ENCODE measurements at regions not wholly inside any gene's neighbourhood (a gene's known extent, or its start where the extent isn't known, plus 50 kb on each side); places are given as distances from the start of the nearest gene placed in this dataset.

- Mint-ChIP-seq H3K9me3 (no peaks in the 10 kb centered on the region), H3K4me3 (no peak overlapping the region), H3K4me1 (no peaks in the 10 kb centered on the region), H3K27ac (no peak overlapping the region), H3K27me3 (no peaks in the 10 kb centered on the region)
- no peak for DNase-seq
- no peak for ATAC-seq
These were observed 98.7 kb downstream of the C16orf95 start for GRCh38 chr16:87218281-87219055.

DNA sequence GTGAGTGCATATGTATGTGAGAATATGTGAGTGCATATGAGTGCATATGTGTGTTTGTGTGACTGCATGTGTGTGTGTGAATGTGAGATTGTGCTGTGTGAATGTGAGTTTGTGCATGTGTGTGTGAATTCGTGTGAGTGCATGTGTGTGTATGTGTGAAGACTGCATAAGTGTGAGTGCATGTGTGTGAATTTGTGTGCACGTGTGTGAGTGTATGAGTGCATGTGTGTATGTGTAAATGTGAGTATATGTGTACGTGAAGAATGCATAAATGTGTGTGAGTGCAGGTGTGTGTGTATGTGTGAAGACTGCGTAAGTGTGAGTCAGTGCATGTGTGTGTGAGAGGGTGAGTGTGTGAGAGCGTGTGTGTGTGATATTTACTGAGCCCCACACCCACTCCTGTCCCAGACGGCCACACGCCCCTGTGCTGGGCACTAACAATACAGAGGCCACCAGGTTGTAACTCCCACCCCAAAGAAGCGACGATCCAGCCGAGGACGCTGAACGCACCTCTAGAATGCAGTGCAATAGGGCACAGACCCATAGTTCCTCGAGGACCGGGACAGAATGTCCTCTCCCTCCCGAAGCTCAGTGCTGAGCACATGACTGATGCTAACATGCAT is 97.8 kb downstream of the C16orf95 start:
- DNase-seq, result no peak
- no peak for ATAC-seq
- Mint-ChIP-seq H3K27me3 (no peaks in the 10 kb centered on the region), H3K27ac (no peak overlapping the region), H3K4me3 (no peak overlapping the region), H3K4me1 (no peaks in the 10 kb centered on the region), H3K9me3 (no peaks in the 10 kb centered on the region)

GRCh38 chr16:87221633-87222032 is 95.6 kb downstream of the C16orf95 start:
- H3K9me3 Mint-ChIP-seq, result no peaks in the 10 kb centered on the region
- DNase-seq (no peak), ATAC-seq (no peak)
- no peaks in the 10 kb centered on the region for H3K4me1 Mint-ChIP-seq
- no peak overlapping the region for H3K4me3 Mint-ChIP-seq
- H3K27me3 Mint-ChIP-seq, result no peaks in the 10 kb centered on the region
- no peak overlapping the region for H3K27ac Mint-ChIP-seq

GRCh38 chr16:87222335-87222734 is 94.9 kb downstream of the C16orf95 start:
- H3K4me1 Mint-ChIP-seq, result no peaks in the 10 kb centered on the region
- H3K9me3 Mint-ChIP-seq, result no peaks in the 10 kb centered on the region
- H3K27ac Mint-ChIP-seq, result no peak overlapping the region
- H3K27me3 Mint-ChIP-seq, result no peaks in the 10 kb centered on the region
- H3K4me3 Mint-ChIP-seq, result no peak overlapping the region
- no peak for ATAC-seq
- DNase-seq, result no peak

DNA sequence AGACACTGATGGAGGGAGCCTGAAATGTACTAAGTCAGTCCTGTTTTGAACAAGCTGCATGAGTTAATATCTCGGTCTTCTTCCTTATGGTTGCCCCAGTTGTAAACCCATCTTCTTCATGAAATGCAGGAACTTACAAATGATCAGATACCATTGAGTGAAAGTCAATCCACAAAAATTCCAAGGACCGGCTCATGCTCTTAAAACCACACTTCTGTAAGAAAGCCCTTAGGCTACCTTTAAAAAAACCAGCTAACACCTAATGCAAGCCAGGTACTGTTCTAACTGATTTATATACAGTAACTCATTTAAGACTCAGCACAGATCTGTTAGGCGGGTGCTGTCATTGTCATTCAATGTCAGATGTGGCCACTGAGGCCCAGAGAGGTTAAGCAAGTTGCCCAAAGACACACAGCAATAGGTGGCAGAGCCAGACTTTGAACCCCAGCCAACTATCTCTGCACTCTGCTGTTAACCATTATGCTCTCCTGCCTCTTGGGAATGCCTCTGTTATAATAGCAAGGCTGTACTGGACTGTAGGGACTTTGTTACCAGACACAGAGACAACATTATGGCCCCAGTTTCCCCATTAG is 93.4 kb downstream of the C16orf95 start:
- no peaks in the 10 kb centered on the region for H3K9me3 Mint-ChIP-seq
- ATAC-seq, result no peak
- H3K27ac Mint-ChIP-seq, result no peak overlapping the region
- no peaks in the 10 kb centered on the region for H3K27me3 Mint-ChIP-seq
- DNase-seq, result no peak
- H3K4me1 Mint-ChIP-seq, result no peaks in the 10 kb centered on the region
- H3K4me3 Mint-ChIP-seq, result no peak overlapping the region

DNA sequence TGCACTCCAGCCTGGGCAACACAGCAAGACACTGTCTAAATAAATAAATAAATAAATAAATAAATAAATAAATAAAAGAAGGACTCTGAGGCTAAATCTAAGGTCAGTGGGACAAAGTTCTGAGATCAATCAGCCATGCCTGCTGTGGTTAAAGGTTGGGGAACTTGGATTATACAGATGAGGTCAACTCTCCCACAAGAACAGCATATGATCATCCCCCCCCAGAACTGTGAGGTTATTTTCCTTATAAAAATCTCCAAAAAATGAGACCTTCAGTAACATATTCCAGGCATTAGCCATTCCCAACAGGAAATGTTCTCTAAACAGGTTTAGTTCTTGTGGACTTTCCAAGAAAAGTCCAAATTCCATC is 90.3 kb downstream of the C16orf95 start:
- Mint-ChIP-seq H3K4me3 (no peak overlapping the region), H3K27me3 (no peaks in the 10 kb centered on the region), H3K27ac (no peak overlapping the region), H3K4me1 (no peaks in the 10 kb centered on the region), H3K9me3 (no peaks in the 10 kb centered on the region)
- no peak for ATAC-seq
- no peak for DNase-seq

DNA sequence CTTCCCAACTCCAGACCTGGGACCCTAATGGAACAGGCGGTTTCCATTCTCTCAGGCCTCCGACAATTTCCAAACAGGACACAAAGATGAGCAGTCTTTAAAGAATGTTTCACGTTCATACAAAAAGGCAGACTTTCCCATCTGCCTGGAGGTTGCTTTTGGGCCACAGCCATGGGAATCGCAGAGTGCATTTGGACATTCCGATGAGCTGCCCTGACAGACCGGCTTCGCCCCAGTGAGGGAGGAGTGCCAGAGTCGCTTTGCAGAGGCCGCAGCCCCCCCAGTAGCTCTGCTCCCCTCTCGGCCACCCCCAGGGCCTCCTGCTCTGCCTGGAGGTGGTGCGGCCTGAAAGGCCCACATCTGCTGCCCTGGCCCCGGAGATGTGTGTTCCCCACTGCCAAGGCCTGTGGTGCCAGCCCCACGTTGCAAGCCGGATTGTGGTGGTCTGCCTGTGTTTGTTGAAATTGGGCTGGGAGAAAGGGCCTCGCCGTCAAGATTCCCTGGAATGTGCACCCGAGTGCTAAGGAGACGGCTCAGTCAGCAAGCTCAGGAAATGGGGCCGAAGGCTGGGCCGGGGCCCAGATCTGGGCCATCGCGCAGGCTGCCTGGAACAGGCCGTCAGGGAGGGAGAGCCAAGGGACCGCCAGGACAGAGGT is 89.8 kb downstream of the C16orf95 start:
- no peaks in the 10 kb centered on the region for H3K4me1 Mint-ChIP-seq
- H3K27ac Mint-ChIP-seq, result no peak overlapping the region
- H3K27me3 Mint-ChIP-seq, result no peaks in the 10 kb centered on the region
- H3K9me3 Mint-ChIP-seq, result no peaks in the 10 kb centered on the region
- no peak for ATAC-seq
- DNase-seq, result no peak
- H3K4me3 Mint-ChIP-seq, result no peak overlapping the region

- ATAC-seq, result no peak
- Mint-ChIP-seq H3K4me1 (no peaks in the 10 kb centered on the region), H3K4me3 (no peak overlapping the region)
These were observed 88.8 kb downstream of the C16orf95 start for GRCh38 chr16:87228363-87228762.

DNA sequence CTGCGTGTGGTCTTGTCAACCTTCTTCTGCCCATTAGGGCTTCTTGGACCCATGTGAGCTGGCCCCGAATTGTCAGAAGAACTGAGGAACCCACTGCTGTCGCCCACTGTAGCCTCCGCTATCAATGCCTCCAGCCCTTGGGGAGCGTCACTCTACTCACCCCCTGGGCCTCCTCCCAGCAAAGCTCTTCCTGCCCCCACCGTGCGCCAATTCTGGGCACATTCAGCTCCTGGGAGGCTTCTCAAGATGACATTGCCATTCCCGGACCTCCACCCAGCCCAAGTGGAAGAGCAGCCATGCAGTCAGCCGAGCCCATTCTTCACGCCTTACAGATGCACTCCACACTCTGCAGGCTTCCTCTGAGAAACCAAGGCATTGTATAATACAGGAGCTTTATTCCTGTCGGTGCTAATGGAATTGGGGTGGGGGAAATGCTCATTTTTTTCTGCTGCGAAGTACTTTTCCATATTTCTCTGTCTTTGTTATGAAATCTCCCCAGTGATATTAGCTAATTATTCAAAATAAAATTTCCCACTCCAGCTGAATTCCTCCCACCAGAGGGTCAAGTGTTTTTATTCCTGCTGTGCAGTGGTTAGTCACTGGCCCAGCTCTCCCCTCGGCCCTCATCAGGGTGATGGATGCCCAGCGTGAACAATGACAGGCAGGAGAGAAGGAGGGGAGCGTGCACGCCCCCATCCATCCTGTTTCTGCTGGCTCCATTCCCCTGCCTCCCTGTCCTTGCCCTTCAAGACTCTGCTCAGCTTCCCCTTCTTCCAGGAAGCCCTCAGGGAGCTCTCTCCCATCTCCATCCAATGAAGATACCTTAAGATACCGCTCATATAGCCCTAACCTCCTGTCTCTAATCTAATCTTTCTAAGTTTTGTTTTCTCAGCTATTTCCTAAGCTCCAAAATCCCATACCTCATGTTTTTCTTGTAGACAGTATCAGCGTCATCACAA is 87.7 kb downstream of the C16orf95 start:
- Mint-ChIP-seq H3K9me3 (no peaks in the 10 kb centered on the region), H3K4me1 (no peaks in the 10 kb centered on the region), H3K27ac (peak overlapping the region in 1 of 2 donors; percentile 57), H3K27me3 (peaks cover 2% of the 10 kb centered on the region), H3K4me3 (no peak overlapping the region)
- ATAC-seq (no peak), DNase-seq (no peak)

More at GRCh38 chr16:87228363-87228762, 88.8 kb downstream of the C16orf95 start:
- H3K27me3 Mint-ChIP-seq, result no peaks in the 10 kb centered on the region
- DNase-seq, result no peak
- no peaks in the 10 kb centered on the region for H3K9me3 Mint-ChIP-seq
- peak overlapping the region in 1 of 2 donors; percentile 52 for H3K27ac Mint-ChIP-seq

DNA sequence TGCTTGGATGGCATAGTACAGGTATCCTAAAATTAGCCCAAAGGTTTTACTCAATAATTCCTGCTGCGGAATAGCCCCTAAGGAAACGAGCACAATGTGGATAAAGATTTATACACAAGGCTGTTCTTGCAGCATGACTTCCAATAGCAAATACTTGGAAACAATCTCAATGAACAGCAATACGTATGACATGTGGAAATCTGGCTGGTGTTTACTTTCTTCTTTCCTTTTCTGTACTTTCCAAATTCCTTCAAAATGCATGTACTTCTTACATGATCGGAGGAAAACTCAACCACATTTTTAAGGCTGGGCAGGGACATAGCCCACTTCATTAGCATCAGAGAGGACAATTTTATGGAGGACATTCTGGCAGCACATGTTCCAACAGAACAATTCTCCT is 86.6 kb downstream of the C16orf95 start:
- ATAC-seq, result no peak

DNA sequence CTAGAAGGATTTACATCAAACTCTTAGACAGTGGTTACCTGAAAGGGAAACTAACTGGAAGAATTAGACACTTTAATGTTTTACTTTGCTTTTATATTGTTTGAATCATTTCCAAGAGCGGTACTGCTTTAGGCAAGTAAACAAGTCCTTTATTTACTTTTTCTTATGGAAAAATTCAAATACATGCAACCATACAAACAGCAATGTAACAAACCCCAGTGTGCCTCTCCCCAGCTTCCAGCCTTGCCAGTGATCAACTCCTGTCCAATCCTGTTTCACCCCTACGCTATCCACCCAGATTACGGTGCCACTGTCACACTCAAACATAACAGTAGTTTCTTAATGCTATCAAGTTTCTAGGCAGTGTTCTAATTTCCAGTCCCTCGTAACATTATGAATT is 85.9 kb downstream of the C16orf95 start:
- Mint-ChIP-seq H3K9me3 (no peaks in the 10 kb centered on the region), H3K4me1 (peaks cover 11% of the 10 kb centered on the region), H3K27ac (no peak overlapping the region), H3K4me3 (no peak overlapping the region), H3K27me3 (peaks cover 20% of the 10 kb centered on the region)
- DNase-seq (no peak), ATAC-seq (no peak)

More for the DNA sequence above, 86.6 kb downstream of the C16orf95 start:
- H3K9me3 Mint-ChIP-seq, result no peaks in the 10 kb centered on the region
- no peak overlapping the region for H3K4me3 Mint-ChIP-seq
- DNase-seq, result no peak
- peaks cover 12% of the 10 kb centered on the region for H3K27me3 Mint-ChIP-seq
- peaks cover 4% of the 10 kb centered on the region for H3K4me1 Mint-ChIP-seq
- H3K27ac Mint-ChIP-seq, result no peak overlapping the region

DNA sequence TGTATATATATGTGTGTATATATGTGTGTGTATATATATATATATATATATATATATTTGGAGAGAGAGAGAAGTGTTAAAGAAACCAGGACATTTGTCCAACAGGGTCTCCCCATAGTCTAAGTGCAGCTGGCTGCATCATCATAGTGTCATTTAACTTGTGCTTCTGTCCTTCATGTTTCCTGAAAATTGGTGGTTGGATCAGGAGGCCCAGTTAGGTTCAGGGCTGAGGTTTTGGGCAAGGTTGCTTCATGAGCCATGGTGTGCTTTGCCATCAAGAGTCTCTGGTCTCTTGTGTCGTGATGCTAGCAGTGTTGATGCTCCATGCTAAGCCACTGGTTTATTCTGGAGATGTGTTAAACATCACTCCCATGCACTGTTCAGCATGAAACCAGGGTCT is 85.3 kb downstream of the C16orf95 start:
- H3K9me3 Mint-ChIP-seq, result no peaks in the 10 kb centered on the region
- H3K27ac Mint-ChIP-seq, result no peak overlapping the region
- H3K27me3 Mint-ChIP-seq, result peaks cover 26% of the 10 kb centered on the region
- ATAC-seq, result no peak
- H3K4me3 Mint-ChIP-seq, result no peak overlapping the region
- H3K4me1 Mint-ChIP-seq, result peaks cover 17% of the 10 kb centered on the region
- DNase-seq, result no peak

GRCh38 chr16:87233928-87234327 is 83.3 kb downstream of the C16orf95 start:
- peaks cover 45% of the 10 kb centered on the region for H3K27me3 Mint-ChIP-seq

GRCh38 chr16:87234601-87235000 is 82.6 kb downstream of the C16orf95 start:
- H3K4me3 Mint-ChIP-seq, result no peak overlapping the region
- H3K9me3 Mint-ChIP-seq, result no peaks in the 10 kb centered on the region
- ATAC-seq (no peak), DNase-seq (no peak)
- H3K4me1 Mint-ChIP-seq, result peaks cover 17% of the 10 kb centered on the region
- no peak overlapping the region for H3K27ac Mint-ChIP-seq
- peaks cover 45% of the 10 kb centered on the region for H3K27me3 Mint-ChIP-seq

More at GRCh38 chr16:87233928-87234327, 83.3 kb downstream of the C16orf95 start:
- no peak for ATAC-seq
- Mint-ChIP-seq H3K4me1 (peaks cover 17% of the 10 kb centered on the region), H3K4me3 (no peak overlapping the region), H3K9me3 (no peaks in the 10 kb centered on the region), H3K27ac (no peak overlapping the region)
- no peak for DNase-seq
